ENCODE measurements at regions not wholly inside any gene's neighbourhood (a gene's known extent, or its start where the extent isn't known, plus 50 kb on each side); places are given as distances from the start of the nearest gene placed in this dataset.
"Not testable (repeated sequence)": the region's sequence is repeated elsewhere in the genome, so short reads cannot be mapped to it uniquely, and the experiment has no call there.

GRCh38 chr9:136611606-136612005 is 51.1 kb upstream of the EGFL7 start:
- DNase-seq: no peak

- DNase-seq: no peak
Measured at GRCh38 chr9:136611119-136611518, 51.6 kb upstream of the EGFL7 start.

- no peak for DNase-seq
Measured at GRCh38 chr9:136610426-136610825, 52.3 kb upstream of the EGFL7 start.

GRCh38 chr9:136609838-136610311 is 52.8 kb upstream of the EGFL7 start:
- DNase-seq: no peak

- no peak for DNase-seq
Measured at GRCh38 chr9:136609160-136609475, 53.6 kb upstream of the EGFL7 start.

- DNase-seq: no peak
Measured at GRCh38 chr9:136608348-136609159, 54.2 kb upstream of the EGFL7 start.

GRCh38 chr9:136607334-136607919 is 55.3 kb upstream of the EGFL7 start:
- DNase-seq: no peak

- DNase-seq: no peak
Measured at GRCh38 chr9:136606687-136607333, 55.9 kb upstream of the EGFL7 start.

- peak; percentile 74 for DNase-seq
Measured at GRCh38 chr9:136605988-136606660, 56.6 kb upstream of the EGFL7 start.

GRCh38 chr9:136604823-136605525 is 57.7 kb upstream of the EGFL7 start:
- no peak for DNase-seq

GRCh38 chr9:136603901-136604814 is 58.3 kb upstream of the NOTCH1 start:
- no peak for DNase-seq

- no peak for DNase-seq
Measured at GRCh38 chr9:136603216-136603615, 57.4 kb upstream of the NOTCH1 start.

GRCh38 chr9:136602193-136602885 is 56.5 kb upstream of the NOTCH1 start:
- no peak for DNase-seq

GRCh38 chr9:136601250-136601973 is 55.6 kb upstream of the NOTCH1 start:
- not testable (repeated sequence) for DNase-seq

- DNase-seq: no peak
Measured at GRCh38 chr9:136599811-136600660, 54.2 kb upstream of the NOTCH1 start.

- no peak for DNase-seq
Measured at GRCh38 chr9:136599074-136599531, 53.3 kb upstream of the NOTCH1 start.

GRCh38 chr9:136598390-136599073 is 52.7 kb upstream of the NOTCH1 start:
- not testable (repeated sequence) for DNase-seq

- DNase-seq: no peak
Measured at GRCh38 chr9:136597965-136598364, 52.1 kb upstream of the NOTCH1 start.

All from femur (tissue), 1 donor.